Endothelial cell of umbilical vein (primary cell): ENCODE measurements at regions not wholly inside any gene's neighbourhood (a gene's known extent, or its start where the extent isn't known, plus 50 kb on each side); places are given as distances from the start of the nearest gene placed in this dataset.

Experiments used
- BruUV-seq: library from RNA; stranded (reverse); fragments of 400-500 nt; replicated peaks from 2 replicates; lab custom pipeline; 2021; lab: Mats Ljungman, UMichigan
- CTCF ChIA-PET: fragments of 300-600, 350-600 bp; sonication (Branson Sonifier 250); formaldehyde crosslinking; loops from one replicate; lab custom pipeline; 2021; ENCODE audit warnings: antibody characterized with exemption, inconsistent platforms; lab: Charles Lee
- POLR2A ChIA-PET: fragments of 300-600, 350-600 bp; sonication (Branson Sonifier 250); formaldehyde crosslinking; loops from one replicate; lab custom pipeline; 2021; ENCODE audit warnings: antibody characterized with exemption, inconsistent platforms; lab: Charles Lee
- DNase-seq: peaks from one replicate; pipeline ENCODE4 v3.0.0-alpha.2; 2011; ENCODE audit warnings: low read depth, low spot score
- FAIRE-seq: peaks from 2 replicates; lab custom pipeline; 2011; peaks lifted over from hg19 to GRCh38; lab: Jason Lieb, UNC
- H2AFZ ChIP-seq: 2 replicates; pipeline ENCODE4 v1.6.0; 2012; ENCODE audit warnings: low read depth, low read length, control low read depth, inconsistent platforms
- H3K27ac ChIP-seq: 2 replicates; pipeline ENCODE4 v1.5.1; 2011; ENCODE audit warnings: low read depth, mild to moderate bottlenecking, control low read depth, low read length, moderate library complexity; ENCODE audit not compliant: insufficient read depth
- H3K27me3 ChIP-seq, 2 experiments: 2 replicates each; pipeline versions ENCODE4 v1.6.0 to v1.6.1; 2011; ENCODE audit warnings: low read length in 2 of 2, mixed read lengths in 1 of 2; ENCODE audit not compliant: control insufficient read depth in 2 of 2, insufficient read depth in 2 of 2
- H3K36me3 ChIP-seq, 2 experiments: 2 replicates in 1 of 2; 3 replicates in 1 of 2; pipeline ENCODE4 v1.5.1; 2011; ENCODE audit warnings: low read length in 2 of 2, mild to moderate bottlenecking in 1 of 2, moderate library complexity in 1 of 2; ENCODE audit not compliant: control insufficient read depth in 2 of 2, insufficient read depth in 2 of 2; ENCODE audit errors: extremely low read depth in 1 of 2
- H3K4me1 ChIP-seq: 3 replicates; pipeline ENCODE4 v1.5.1; 2011; ENCODE audit warnings: mild to moderate bottlenecking, low read length; ENCODE audit not compliant: control insufficient read depth, insufficient read depth; ENCODE audit errors: extremely low read depth
- H3K4me2 ChIP-seq: 2 replicates; pipeline ENCODE4 v1.6.1; 2011; ENCODE audit warnings: low read length, control low read depth, mixed read lengths; ENCODE audit not compliant: insufficient read depth
- H3K4me3 ChIP-seq, 3 experiments: fragments of 200-600 bp in 1 of 3; sonication (generic), shearing (Covaris generic) in 1 of 3; replicated peaks in 1 of 3; 2 replicates each; pipeline ENCODE4 v1.5.1; 2011 to 2016; ENCODE audit warnings: control low read depth in 3 of 3, low read length in 3 of 3, mild to moderate bottlenecking in 2 of 3, inconsistent platforms in 1 of 3, low read depth in 1 of 3, moderate library complexity in 1 of 3; ENCODE audit not compliant: insufficient read depth in 1 of 3
- H3K79me2 ChIP-seq: 2 replicates; pipeline ENCODE4 v1.6.0; 2012; ENCODE audit warnings: low read length, inconsistent platforms; ENCODE audit not compliant: control insufficient read depth, insufficient read depth
- H3K9ac ChIP-seq: replicated peaks from 2 replicates; pipeline ENCODE3; 2011; ENCODE audit warnings: low read length, control low read depth; ENCODE audit not compliant: insufficient read depth; ENCODE audit errors: extremely low read depth
- H3K9me1 ChIP-seq: replicated peaks from 3 replicates; pipeline ENCODE4 v1.6.0; 2011; ENCODE audit warnings: mild to moderate bottlenecking, low read length; ENCODE audit not compliant: control insufficient read depth, insufficient read depth; ENCODE audit errors: extremely low read depth
- H3K9me3 ChIP-seq: replicated peaks from 2 replicates; pipeline ENCODE4 v1.5.1; 2012; ENCODE audit warnings: low read length, inconsistent platforms; ENCODE audit not compliant: control insufficient read depth, insufficient read depth
- H4K20me1 ChIP-seq: replicated peaks from 2 replicates; pipeline ENCODE3; 2011; ENCODE audit warnings: mild to moderate bottlenecking, low read length; ENCODE audit not compliant: control insufficient read depth, insufficient read depth; ENCODE audit errors: extremely low read depth
- FOS ChIP-seq: IDR thresholded peaks from 2 replicates; pipeline ENCODE4 v1.6.1; 2011; ENCODE audit warnings: mild to moderate bottlenecking, low read length, moderate library complexity, borderline replicate concordance; ENCODE audit not compliant: insufficient read depth
- GATA2 ChIP-seq: IDR thresholded peaks from 2 replicates; pipeline ENCODE4 v1.7.0; 2011; ENCODE audit warnings: low read depth, mild to moderate bottlenecking, moderate library complexity, mixed read lengths, low read length; ENCODE audit not compliant: insufficient read length, insufficient read depth
- POLR2A ChIP-seq: IDR thresholded peaks from 2 replicates; pipeline ENCODE4 v1.6.1; 2012; ENCODE audit warnings: low read depth, mild to moderate bottlenecking, control low read depth, low read length
- POLR2AphosphoS5 ChIP-seq: IDR thresholded peaks from 2 replicates; pipeline ENCODE4 v1.6.1; 2012; ENCODE audit warnings: low read depth, mild to moderate bottlenecking, control low read depth, low read length, moderate library complexity; ENCODE audit not compliant: insufficient read depth
- dilution Hi-C: fragments of 300-500 bp; cut with MboI; formaldehyde crosslinking; loops from one replicate; pipeline ENCODE4 v1.15.0; 2019; ENCODE audit warnings: low sequenced_read_pairs; ENCODE audit not compliant: extremely low pct_ligation_motif_present
- intact Hi-C: fragments of 100-400 bp; cut with micrococcal nuclease; formaldehyde crosslinking; loops from one replicate; pipeline ENCODE4 v1.10.0; 2022
- TF ChIP-seq, protein P1 (sequence below): IDR thresholded peaks from 2 replicates; pipeline ENCODE4 v1.6.1; 2011; ENCODE audit not compliant: insufficient read depth, insufficient read length
- TF ChIP-seq, protein P2 (sequence below), 2 donors: IDR thresholded peaks; 1 replicate in 1 of 2; 2 replicates in 1 of 2; pipeline ENCODE4 v1.5.1; 2011; ENCODE audit warnings: low read length in 2 of 2, mild to moderate bottlenecking in 2 of 2, moderate library complexity in 2 of 2, control low read depth in 1 of 2, inconsistent platforms in 1 of 2, low read depth in 1 of 2; ENCODE audit not compliant: insufficient read depth in 1 of 2; ENCODE audit errors: extremely low read depth in 1 of 2

DNA sequence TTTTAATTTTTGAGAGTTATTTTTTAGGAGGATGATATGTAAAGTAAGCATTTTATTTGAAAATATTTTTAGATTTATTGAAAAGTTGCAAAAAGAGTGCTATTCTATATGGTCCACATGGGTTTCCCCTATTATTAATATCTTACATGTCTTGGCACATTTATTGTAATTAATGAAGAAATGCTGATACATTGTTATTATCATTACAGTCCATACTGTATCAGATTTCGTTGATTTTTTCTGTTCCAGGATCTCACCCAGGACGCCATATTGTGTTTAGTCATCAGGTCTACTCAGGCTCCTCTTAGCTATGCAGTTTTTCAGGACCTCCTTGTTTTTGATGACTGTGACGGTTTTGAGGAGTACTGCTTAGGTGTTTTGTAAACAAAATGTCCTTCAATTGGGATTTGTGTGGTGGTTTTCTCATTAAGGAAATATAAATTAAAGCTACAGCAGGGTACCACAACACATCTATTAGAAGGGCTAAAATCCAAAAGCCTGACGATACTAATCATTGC, 281.0 kb downstream of the SAMD5 start:
- Histone ChIP-seq H3K79me2 (no peaks in the 10 kb centered on the region), H3K9ac (no peak overlapping the region), H3K27me3 (no peaks in the 10 kb centered on the region), H3K36me3 (no peaks in the 10 kb centered on the region), H3K4me2 (no peak overlapping the region), H3K27ac (no peak overlapping the region), H3K4me3 (no peak overlapping the region), H2AFZ (no peak overlapping the region), H4K20me1 (no peaks in the 10 kb centered on the region), H3K9me1 (no peaks in the 10 kb centered on the region), H3K4me1 (no peaks in the 10 kb centered on the region), H3K9me3 (no peaks in the 10 kb centered on the region)
- BruUV-seq: no TSS peak
- no peak for FAIRE-seq
- CTCF ChIA-PET: interaction anchor here (1.1 kb wide), 1 partner anchor 19 kb away, joined by 3 read pairs; no protein-coding TSS in a partner anchor
- dilution Hi-C loops: no loop called here
- POLR2A ChIA-PET: no interaction called here
- DNase-seq: no peak
- intact Hi-C loops: no loop called here
- TF ChIP-seq, protein P1, sequence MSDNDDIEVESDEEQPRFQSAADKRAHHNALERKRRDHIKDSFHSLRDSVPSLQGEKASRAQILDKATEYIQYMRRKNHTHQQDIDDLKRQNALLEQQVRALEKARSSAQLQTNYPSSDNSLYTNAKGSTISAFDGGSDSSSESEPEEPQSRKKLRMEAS: no peak
- TF ChIP-seq POLR2AphosphoS5 (no peak), POLR2A (no peak), GATA2 (no peak), FOS (no peak)

DNA sequence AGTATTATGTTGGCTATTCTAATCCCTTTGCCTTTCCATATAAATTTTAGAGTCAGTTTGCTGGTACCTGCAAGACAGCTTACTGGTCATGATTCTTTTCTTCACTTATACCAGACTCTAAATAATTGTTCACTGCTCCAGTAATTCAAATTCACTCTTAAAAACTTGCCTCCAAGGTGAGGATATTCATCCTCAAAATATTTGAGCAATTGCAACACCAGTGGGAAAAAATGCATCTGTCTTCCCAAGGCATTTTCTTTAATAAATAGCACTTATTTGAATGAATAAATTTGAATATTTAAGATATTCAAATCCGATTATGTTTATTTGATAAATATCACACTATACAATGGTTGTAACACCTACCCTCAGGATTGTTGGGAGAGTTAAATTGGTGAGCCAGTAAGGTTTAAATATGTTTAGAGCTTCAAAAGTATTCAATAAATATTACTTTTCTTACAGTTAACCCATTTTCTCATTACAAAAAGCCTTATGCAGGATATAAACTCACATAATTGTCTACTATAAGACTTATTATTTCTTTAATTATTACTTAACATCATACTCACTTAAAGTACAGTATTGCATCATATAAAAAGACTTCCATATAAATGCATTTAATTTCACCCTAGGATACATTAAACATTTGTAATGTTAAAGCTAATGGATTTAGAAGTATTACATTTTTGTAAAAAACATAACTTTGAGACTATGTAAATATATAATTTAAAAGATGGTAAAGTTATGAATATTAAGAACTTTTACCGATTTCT, 285.6 kb downstream of the SAMD5 start:
- no peak overlapping the region for H2AFZ ChIP-seq
- no peak for FAIRE-seq

More for the DNA sequence above, 285.6 kb downstream of the SAMD5 start:
- Histone ChIP-seq H3K9ac (no peak overlapping the region), H3K4me2 (no peak overlapping the region), H3K9me3 (no peaks in the 10 kb centered on the region), H3K4me3 (no peak overlapping the region), H3K27ac (no peak overlapping the region), H3K4me1 (no peaks in the 10 kb centered on the region), H3K27me3 (no peaks in the 10 kb centered on the region), H3K36me3 (no peaks in the 10 kb centered on the region), H4K20me1 (no peaks in the 10 kb centered on the region), H3K9me1 (no peaks in the 10 kb centered on the region), H3K79me2 (no peaks in the 10 kb centered on the region)
- no TSS peak for BruUV-seq
- TF ChIP-seq, protein P2, sequence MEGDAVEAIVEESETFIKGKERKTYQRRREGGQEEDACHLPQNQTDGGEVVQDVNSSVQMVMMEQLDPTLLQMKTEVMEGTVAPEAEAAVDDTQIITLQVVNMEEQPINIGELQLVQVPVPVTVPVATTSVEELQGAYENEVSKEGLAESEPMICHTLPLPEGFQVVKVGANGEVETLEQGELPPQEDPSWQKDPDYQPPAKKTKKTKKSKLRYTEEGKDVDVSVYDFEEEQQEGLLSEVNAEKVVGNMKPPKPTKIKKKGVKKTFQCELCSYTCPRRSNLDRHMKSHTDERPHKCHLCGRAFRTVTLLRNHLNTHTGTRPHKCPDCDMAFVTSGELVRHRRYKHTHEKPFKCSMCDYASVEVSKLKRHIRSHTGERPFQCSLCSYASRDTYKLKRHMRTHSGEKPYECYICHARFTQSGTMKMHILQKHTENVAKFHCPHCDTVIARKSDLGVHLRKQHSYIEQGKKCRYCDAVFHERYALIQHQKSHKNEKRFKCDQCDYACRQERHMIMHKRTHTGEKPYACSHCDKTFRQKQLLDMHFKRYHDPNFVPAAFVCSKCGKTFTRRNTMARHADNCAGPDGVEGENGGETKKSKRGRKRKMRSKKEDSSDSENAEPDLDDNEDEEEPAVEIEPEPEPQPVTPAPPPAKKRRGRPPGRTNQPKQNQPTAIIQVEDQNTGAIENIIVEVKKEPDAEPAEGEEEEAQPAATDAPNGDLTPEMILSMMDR (IDR thresholded peaks at IDR 0.05; ENCODE audit: extremely low read depth in 1 of 2, insufficient read depth in 1 of 2, low read depth in 1 of 2, low read length in 2 of 2): no peak
- ChIA-PET POLR2A (no interaction called here), CTCF (no interaction called here)
- DNase-seq: no peak
- dilution Hi-C loops (no loop called here), intact Hi-C loops (no loop called here)
